ENCODE measurements at regions not wholly inside any gene's neighbourhood (a gene's known extent, or its start where the extent isn't known, plus 50 kb on each side); places are given as distances from the start of the nearest gene placed in this dataset.

- no peaks in the 10 kb centered on the region for H3K79me2 ChIP-seq (ENCODE audit: control insufficient read depth, insufficient read depth, low read length)
- H3K9me1 ChIP-seq (replicated peaks; ENCODE audit: control insufficient read depth, extremely low read depth, insufficient read depth, low read length), result no peaks in the 10 kb centered on the region
- no peak overlapping the region for H2AFZ ChIP-seq (ENCODE audit: low read depth, low read length)
- no peaks in the 10 kb centered on the region for H3K36me3 ChIP-seq (ENCODE audit: control insufficient read depth in 2 of 2, extremely low read depth in 1 of 2, insufficient read depth in 2 of 2, low read length in 2 of 2)
- no peak overlapping the region for H3K27ac ChIP-seq (ENCODE audit: insufficient read depth, low read depth, low read length)
- no peak overlapping the region for H3K4me3 ChIP-seq (replicated peaks in 1 of 3; ENCODE audit: insufficient read depth in 1 of 3, low read depth in 1 of 3, low read length in 3 of 3)
- H3K9ac ChIP-seq (replicated peaks; ENCODE audit: extremely low read depth, insufficient read depth, low read length), result no peak overlapping the region
- peak overlapping the region; percentile 53 for H3K4me2 ChIP-seq (ENCODE audit: insufficient read depth, low read length)
- dilution Hi-C loops (cut with MboI; ENCODE audit: extremely low pct_ligation_motif_present, low sequenced_read_pairs) (no loop called here), intact Hi-C loops (cut with micrococcal nuclease) (loop anchor here (5.0 kb wide), 3 partner anchors 69 to 459 kb away; partner anchors contain the start of gene RND3)
- H3K9me3 ChIP-seq (replicated peaks; ENCODE audit: control insufficient read depth, insufficient read depth, low read length), result no peaks in the 10 kb centered on the region
- no peaks in the 10 kb centered on the region for H4K20me1 ChIP-seq (replicated peaks; ENCODE audit: control insufficient read depth, extremely low read depth, insufficient read depth, low read length)
- peak; percentile 42 for DNase-seq (ENCODE audit: low read depth, low spot score)
- TF ChIP-seq POLR2A (IDR thresholded peaks at IDR 0.05; ENCODE audit: low read depth, low read length) (no peak), MYC (IDR thresholded peaks at IDR 0.05; ENCODE audit: low read depth, low read length) (no peak), CTCF (IDR thresholded peaks at IDR 0.05; ENCODE audit: extremely low read depth in 1 of 2, insufficient read depth in 1 of 2, low read depth in 1 of 2, low read length in 2 of 2) (no peak), POLR2AphosphoS5 (IDR thresholded peaks at IDR 0.05; ENCODE audit: insufficient read depth, low read depth, low read length) (no peak), JUN (IDR thresholded peaks at IDR 0.05; ENCODE audit: borderline replicate concordance, insufficient read depth, insufficient read length, low read depth) (no peak), FOS (IDR thresholded peaks at IDR 0.05; ENCODE audit: borderline replicate concordance, insufficient read depth, low read length) (no peak), GATA2 (IDR thresholded peaks at IDR 0.05; ENCODE audit: insufficient read depth, insufficient read length, low read depth, low read length) (no peak)
- H3K27me3 ChIP-seq (ENCODE audit: control insufficient read depth in 2 of 2, insufficient read depth in 2 of 2, low read length in 2 of 2), result no peaks in the 10 kb centered on the region
- no TSS peak for BruUV-seq (replicated peaks)
- ChIA-PET POLR2A (no interaction called here), CTCF (interaction anchor here (0.9 to 1.2 kb wide), 2 partner anchors 9 to 201 kb away, joined by 3 read pairs; no protein-coding TSS in a partner anchor)
- FAIRE-seq, result no peak
- peaks cover 21% of the 10 kb centered on the region for H3K4me1 ChIP-seq (ENCODE audit: control insufficient read depth, extremely low read depth, insufficient read depth, low read length)
These were observed 440.7 kb upstream of the MMADHC start for GRCh38 chr2:150028322-150028721.
